ENCODE measurements at regions not wholly inside any gene's neighbourhood (a gene's known extent, or its start where the extent isn't known, plus 50 kb on each side); places are given as distances from the start of the nearest gene placed in this dataset.

DNA sequence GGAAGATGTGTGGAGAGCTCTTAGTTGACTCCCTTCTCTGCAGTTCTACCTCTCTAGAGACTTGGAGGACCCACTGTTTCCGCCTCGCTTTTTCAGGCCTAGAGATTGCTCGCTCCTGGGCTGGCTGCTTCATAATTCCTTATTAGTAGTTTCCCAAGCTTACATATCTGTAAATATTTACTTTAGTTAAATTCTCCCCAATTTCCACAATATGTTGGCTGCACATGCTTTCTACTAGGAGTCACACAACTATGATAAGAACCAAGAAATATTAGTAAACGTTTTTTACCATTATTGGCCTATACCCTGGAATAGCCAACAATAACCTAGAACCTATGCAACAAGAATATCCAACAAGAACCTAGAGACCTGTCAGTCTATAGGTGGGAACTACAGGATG, 129.0 kb upstream of the RUNX1 start:
- TF ChIP-seq EZH2 (IDR thresholded peaks at IDR 0.05; ENCODE audit: insufficient read depth, poor library complexity, severe bottlenecking) (no peak), EZH2phosphoT487 (IDR thresholded peaks at IDR 0.05; ENCODE audit: insufficient read depth, low read depth) (no peak)
